PC-9 (cell line): ENCODE measurements at regions not wholly inside any gene's neighbourhood (a gene's known extent, or its start where the extent isn't known, plus 50 kb on each side); places are given as distances from the start of the nearest gene placed in this dataset.

Source experiments
- BruUV-seq: library from RNA; stranded (reverse); fragments of 400-500 nt; replicated peaks from 2 replicates; lab custom pipeline; 2021; lab: Mats Ljungman, UMichigan
- CTCF ChIA-PET: fragments of 300-600 bp; sonication (Branson Sonifier 250); formaldehyde crosslinking; loops from one replicate; lab custom pipeline; 2022; ENCODE audit warnings: antibody characterized with exemption; lab: Charles Lee
- POLR2A ChIA-PET: fragments of 300-600 bp; sonication (Branson Sonifier 250); formaldehyde crosslinking; loops from one replicate; lab custom pipeline; 2022; ENCODE audit warnings: antibody characterized with exemption; ENCODE audit not compliant: unreplicated experiment; lab: Charles Lee
- DNase-seq, 2 experiments: peaks; one replicate each; pipeline versions ENCODE4 v3.0.0 to v3.0.0-alpha.2; 2015 to 2022; ENCODE audit warnings: mixed read lengths in 1 of 2
- H2AFZ ChIP-seq: fragments of 200-600 bp; sonication (generic); 2 replicates; pipeline ENCODE4 v1.8.1; 2017; ENCODE audit warnings: antibody characterized with exemption
- H3F3A ChIP-seq: fragments of 200-600 bp; sonication (generic); 2 replicates; pipeline ENCODE4 v1.8.1; 2017; ENCODE audit warnings: antibody characterized with exemption, mild to moderate bottlenecking, low read depth; ENCODE audit not compliant: insufficient read depth
- H3K27ac ChIP-seq: fragments of 200-600 bp; sonication (generic); 2 replicates; pipeline ENCODE4 v1.6.1; 2016; ENCODE audit warnings: mixed run types
- H3K27me3 ChIP-seq: fragments of 200-600 bp; sonication (generic); 2 replicates; pipeline ENCODE4 v1.6.1; 2016; ENCODE audit warnings: low read depth, mixed run types; ENCODE audit not compliant: insufficient read depth
- H3K36me3 ChIP-seq: fragments of 200-600 bp; sonication (generic); 2 replicates; pipeline ENCODE4 v1.6.1; 2016; ENCODE audit warnings: low read depth, mixed run types
- H3K4me1 ChIP-seq: fragments of 200-600 bp; sonication (generic); replicated peaks from 2 replicates; pipeline ENCODE4 v1.6.1; 2016; ENCODE audit warnings: mixed run types; ENCODE audit not compliant: insufficient read depth
- H3K4me2 ChIP-seq: fragments of 200-600 bp; sonication (generic); 2 replicates; pipeline ENCODE4 v1.6.1; 2017; ENCODE audit warnings: mixed run types
- H3K4me3 ChIP-seq: fragments of 200-600 bp; sonication (generic); 2 replicates; pipeline ENCODE4 v1.6.1; 2016; ENCODE audit warnings: mixed run types
- H3K79me2 ChIP-seq: fragments of 200-600 bp; sonication (generic); 2 replicates; pipeline ENCODE4 v1.6.1; 2017; ENCODE audit warnings: low read depth, mixed run types
- H3K9me2 ChIP-seq: fragments of 200-600 bp; sonication (generic); 2 replicates; pipeline ENCODE4 v1.8.1; 2017; ENCODE audit warnings: mild to moderate bottlenecking; ENCODE audit not compliant: insufficient read depth
- H3K9me3 ChIP-seq: fragments of 200-600 bp; sonication (generic); 2 replicates; pipeline ENCODE4 v1.8.1; 2016; ENCODE audit warnings: low read depth; ENCODE audit not compliant: insufficient read depth
- H4K20me1 ChIP-seq: fragments of 200-600 bp; sonication (generic); 2 replicates; pipeline ENCODE4 v1.8.1; 2017; ENCODE audit not compliant: insufficient read depth
- EZH2 ChIP-seq: fragments of 200-600 bp; sonication (generic); IDR thresholded peaks from 2 replicates; pipeline ENCODE4 v1.8.0; 2017; ENCODE audit warnings: antibody characterized with exemption, low read depth
- intact Hi-C: fragments of 100-400 bp; cut with micrococcal nuclease; formaldehyde crosslinking; loops from one replicate; pipeline ENCODE4 v1.10.0; 2022; ENCODE audit not compliant: unreplicated experiment
- TF ChIP-seq, protein P1 (sequence below): fragments of 200-600 bp; sonication (generic); conservative IDR thresholded peaks from 2 replicates; pipeline ENCODE4 v1.6.1; 2017; ENCODE audit warnings: mixed run types, antibody characterized with exemption, mild to moderate bottlenecking, moderate library complexity

DNA sequence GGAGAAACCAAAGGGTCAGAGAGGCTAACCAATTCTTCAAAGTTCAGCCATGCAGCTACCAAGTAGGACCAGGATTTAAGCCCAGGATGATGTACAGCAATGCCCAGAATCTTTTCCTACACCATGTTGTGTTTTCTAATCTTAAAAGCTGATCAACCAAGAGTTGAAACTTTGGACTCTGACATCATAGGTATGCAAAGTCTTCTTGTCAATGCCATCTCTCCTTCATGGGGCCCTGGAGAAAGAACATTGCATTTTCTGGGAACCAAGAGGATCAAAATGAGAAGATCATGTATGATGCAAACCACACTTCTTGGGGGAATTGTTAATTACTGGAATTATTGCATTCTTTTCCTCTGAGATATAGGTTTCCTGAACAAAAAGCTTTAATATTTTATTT lies 54.4 kb upstream of the XPA start:
- Histone ChIP-seq H4K20me1 (no peaks in the 10 kb centered on the region), H3K27me3 (no peaks in the 10 kb centered on the region), H3F3A (no peaks in the 10 kb centered on the region), H3K27ac (no peak overlapping the region), H3K36me3 (no peaks in the 10 kb centered on the region), H3K4me2 (no peak overlapping the region), H3K4me1 (peaks cover 16% of the 10 kb centered on the region), H3K79me2 (no peaks in the 10 kb centered on the region), H3K9me3 (no peaks in the 10 kb centered on the region), H3K9me2 (no peaks in the 10 kb centered on the region), H3K4me3 (no peak overlapping the region), H2AFZ (no peak overlapping the region)
- no peak for DNase-seq
- BruUV-seq: no TSS peak
- POLR2A ChIA-PET: interaction anchor here (0.6 kb wide), 1 partner anchor 694 kb away, joined by 4 read pairs; no protein-coding TSS in a partner anchor
- TF ChIP-seq, protein P1, sequence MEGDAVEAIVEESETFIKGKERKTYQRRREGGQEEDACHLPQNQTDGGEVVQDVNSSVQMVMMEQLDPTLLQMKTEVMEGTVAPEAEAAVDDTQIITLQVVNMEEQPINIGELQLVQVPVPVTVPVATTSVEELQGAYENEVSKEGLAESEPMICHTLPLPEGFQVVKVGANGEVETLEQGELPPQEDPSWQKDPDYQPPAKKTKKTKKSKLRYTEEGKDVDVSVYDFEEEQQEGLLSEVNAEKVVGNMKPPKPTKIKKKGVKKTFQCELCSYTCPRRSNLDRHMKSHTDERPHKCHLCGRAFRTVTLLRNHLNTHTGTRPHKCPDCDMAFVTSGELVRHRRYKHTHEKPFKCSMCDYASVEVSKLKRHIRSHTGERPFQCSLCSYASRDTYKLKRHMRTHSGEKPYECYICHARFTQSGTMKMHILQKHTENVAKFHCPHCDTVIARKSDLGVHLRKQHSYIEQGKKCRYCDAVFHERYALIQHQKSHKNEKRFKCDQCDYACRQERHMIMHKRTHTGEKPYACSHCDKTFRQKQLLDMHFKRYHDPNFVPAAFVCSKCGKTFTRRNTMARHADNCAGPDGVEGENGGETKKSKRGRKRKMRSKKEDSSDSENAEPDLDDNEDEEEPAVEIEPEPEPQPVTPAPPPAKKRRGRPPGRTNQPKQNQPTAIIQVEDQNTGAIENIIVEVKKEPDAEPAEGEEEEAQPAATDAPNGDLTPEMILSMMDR: no peak
- no peak for TF ChIP-seq EZH2
- intact Hi-C loops: no loop called here
- CTCF ChIA-PET: no interaction called here

DNA sequence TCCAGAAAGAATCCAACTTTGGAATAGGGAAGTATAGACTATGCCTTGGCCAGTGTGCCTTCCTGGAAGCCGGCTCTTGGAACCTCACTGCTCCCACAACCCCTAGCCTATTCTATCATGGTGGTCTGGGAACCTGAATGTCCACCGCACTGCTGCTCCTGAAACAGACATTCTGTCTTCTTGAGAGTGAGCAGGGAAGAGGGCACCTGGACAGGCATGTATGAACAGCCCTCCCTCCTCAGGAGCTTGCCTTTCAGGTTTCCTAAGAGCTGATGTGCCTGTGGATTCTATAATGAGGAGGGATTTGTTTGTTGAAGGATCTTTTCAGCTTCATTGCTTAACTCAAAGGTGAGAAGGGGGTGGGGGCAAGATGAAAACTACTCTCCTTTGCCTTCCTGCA lies 55.1 kb upstream of the XPA start:
- no peaks in the 10 kb centered on the region for H3K9me2 ChIP-seq
- H4K20me1 ChIP-seq: no peaks in the 10 kb centered on the region
- no peak overlapping the region for H2AFZ ChIP-seq
- TF ChIP-seq, protein P1: no peak
- TF ChIP-seq EZH2: no peak
- H3K27ac ChIP-seq: no peak overlapping the region
- POLR2A ChIA-PET: no interaction called here
- peak in 1 of 2 experiments; percentile 50 for DNase-seq
- H3K79me2 ChIP-seq: no peaks in the 10 kb centered on the region
- BruUV-seq: no TSS peak
- no peaks in the 10 kb centered on the region for H3K27me3 ChIP-seq
- CTCF ChIA-PET: interaction anchor here (0.5 to 0.6 kb wide), 2 partner anchors 32 to 41 kb away, joined by 3 to 8 read pairs; no protein-coding TSS in a partner anchor
- no peaks in the 10 kb centered on the region for H3F3A ChIP-seq
- intact Hi-C loops: no loop called here
- H3K36me3 ChIP-seq: no peaks in the 10 kb centered on the region
- H3K4me1 ChIP-seq: peaks cover 9% of the 10 kb centered on the region
- H3K4me2 ChIP-seq: 0 out of 2 replicates have a peak overlapping the region, but pooled peaks have one; percentile 8
- no peaks in the 10 kb centered on the region for H3K9me3 ChIP-seq
- H3K4me3 ChIP-seq: no peak overlapping the region

DNA sequence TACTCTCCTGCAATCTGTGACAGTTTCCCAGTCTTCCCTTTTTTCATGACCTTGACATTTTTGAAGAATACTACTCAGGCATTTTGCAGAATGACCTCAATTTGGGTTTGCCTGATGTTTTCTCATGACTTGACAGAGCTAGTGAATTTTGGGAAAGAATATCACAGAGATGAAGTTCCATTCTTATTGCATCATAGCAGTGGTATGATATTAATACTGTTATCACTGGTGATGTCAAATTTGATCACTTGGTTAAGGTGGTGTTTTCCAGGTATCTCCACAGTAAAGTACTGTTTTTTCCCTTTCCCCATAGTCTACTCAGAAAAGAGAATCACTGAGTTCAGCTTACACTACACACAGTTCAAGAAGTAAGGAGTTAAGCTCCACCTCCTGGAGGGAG lies 56.2 kb upstream of the XPA start:
- Histone ChIP-seq H3K4me3 (no peak overlapping the region), H3K79me2 (no peaks in the 10 kb centered on the region), H3K9me3 (no peaks in the 10 kb centered on the region), H3K36me3 (no peaks in the 10 kb centered on the region), H3K4me2 (no peak overlapping the region), H2AFZ (no peak overlapping the region), H3K27ac (no peak overlapping the region), H3K27me3 (no peaks in the 10 kb centered on the region), H3K9me2 (no peaks in the 10 kb centered on the region), H4K20me1 (no peaks in the 10 kb centered on the region), H3K4me1 (no peaks in the 10 kb centered on the region; the same call in 1 of the 2 replicates), H3F3A (no peaks in the 10 kb centered on the region)
- ChIA-PET POLR2A (interaction anchor here (0.7 kb wide), 1 partner anchor 99 kb away, joined by 3 read pairs; no protein-coding TSS in a partner anchor), CTCF (interaction anchor here (0.7 kb wide), 1 partner anchor 92 kb away, joined by 3 read pairs; no protein-coding TSS in a partner anchor)
- TF ChIP-seq, protein P1: no peak
- TF ChIP-seq EZH2: no peak
- peak in 1 of 2 experiments; percentile 20 for DNase-seq
- intact Hi-C loops: no loop called here
- BruUV-seq: no TSS peak
